ENCODE measurements at regions not wholly inside any gene's neighbourhood (a gene's known extent, or its start where the extent isn't known, plus 50 kb on each side); places are given as distances from the start of the nearest gene placed in this dataset.

GRCh38 chr1:78348496-78349284 lies 142.1 kb upstream of the PTGFR start:
- H3K4me3 ChIP-seq (ENCODE audit: insufficient read depth, low read depth, low read length): no peak overlapping the region
- no peaks in the 10 kb centered on the region for H3K36me3 ChIP-seq (ENCODE audit: control insufficient read depth, insufficient read depth, low read length)
- no peaks in the 10 kb centered on the region for H3K9me3 ChIP-seq (ENCODE audit: control insufficient read depth, low read length)
- H3K27me3 ChIP-seq (ENCODE audit: control insufficient read depth, insufficient read depth, low read length, poor library complexity, severe bottlenecking): no peaks in the 10 kb centered on the region
- H3K27ac ChIP-seq (ENCODE audit: insufficient read depth, low read depth, low read length, poor library complexity, severe bottlenecking): no peak overlapping the region
- H3K4me1 ChIP-seq (ENCODE audit: control insufficient read depth, insufficient read depth, low read length): no peaks in the 10 kb centered on the region

- Histone ChIP-seq H3K36me3 (ENCODE audit: control insufficient read depth, insufficient read depth, low read length) (no peaks in the 10 kb centered on the region), H3K4me1 (ENCODE audit: control insufficient read depth, insufficient read depth, low read length) (no peaks in the 10 kb centered on the region)
- 97 to 100% methylated on average over 2 of the region's 2 CpGs for WGBS, 2 experiments
Measured at GRCh38 chr1:78351551-78352216, 139.1 kb upstream of the PTGFR start.

GRCh38 chr1:78355656-78356055 lies 135.1 kb upstream of the PTGFR start:
- H3K27ac ChIP-seq (ENCODE audit: insufficient read depth, low read depth, low read length, poor library complexity, severe bottlenecking): no peak overlapping the region
- H3K4me1 ChIP-seq (ENCODE audit: control insufficient read depth, insufficient read depth, low read length): no peaks in the 10 kb centered on the region
- no peak overlapping the region for H3K4me3 ChIP-seq (ENCODE audit: insufficient read depth, low read depth, low read length)
- H3K27me3 ChIP-seq (ENCODE audit: control insufficient read depth, insufficient read depth, low read length, poor library complexity, severe bottlenecking): no peaks in the 10 kb centered on the region
- whole genome bisulfite sequencing, 2 experiments: 86% methylated on average over 1 of the region's 1 CpG; no CpG with 5 or more reads in 1 of the 2 experiments
- H3K9me3 ChIP-seq (ENCODE audit: control insufficient read depth, low read length): no peaks in the 10 kb centered on the region
- H3K36me3 ChIP-seq (ENCODE audit: control insufficient read depth, insufficient read depth, low read length): no peaks in the 10 kb centered on the region

More at GRCh38 chr1:78351551-78352216, 139.1 kb upstream of the PTGFR start:
- H3K9me3 ChIP-seq (ENCODE audit: control insufficient read depth, low read length): no peaks in the 10 kb centered on the region
- no peak overlapping the region for H3K4me3 ChIP-seq (ENCODE audit: insufficient read depth, low read depth, low read length)
- H3K27ac ChIP-seq (ENCODE audit: insufficient read depth, low read depth, low read length, poor library complexity, severe bottlenecking): no peak overlapping the region
- no peaks in the 10 kb centered on the region for H3K27me3 ChIP-seq (ENCODE audit: control insufficient read depth, insufficient read depth, low read length, poor library complexity, severe bottlenecking)

- Histone ChIP-seq H3K36me3 (ENCODE audit: control insufficient read depth, insufficient read depth, low read length) (no peaks in the 10 kb centered on the region), H3K27ac (ENCODE audit: insufficient read depth, low read depth, low read length, poor library complexity, severe bottlenecking) (no peak overlapping the region)
- 90 to 92% methylated on average over 3 of the region's 3 CpGs for WGBS, 2 experiments
Measured at GRCh38 chr1:78358165-78358564, 132.6 kb upstream of the PTGFR start.

GRCh38 chr1:78359666-78360065 lies 131.1 kb upstream of the PTGFR start:
- no peaks in the 10 kb centered on the region for H3K9me3 ChIP-seq (ENCODE audit: control insufficient read depth, low read length)
- no peaks in the 10 kb centered on the region for H3K4me1 ChIP-seq (ENCODE audit: control insufficient read depth, insufficient read depth, low read length)
- no peaks in the 10 kb centered on the region for H3K27me3 ChIP-seq (ENCODE audit: control insufficient read depth, insufficient read depth, low read length, poor library complexity, severe bottlenecking)
- H3K27ac ChIP-seq (ENCODE audit: insufficient read depth, low read depth, low read length, poor library complexity, severe bottlenecking): no peak overlapping the region
- no peaks in the 10 kb centered on the region for H3K36me3 ChIP-seq (ENCODE audit: control insufficient read depth, insufficient read depth, low read length)
- H3K4me3 ChIP-seq (ENCODE audit: insufficient read depth, low read depth, low read length): no peak overlapping the region

More at GRCh38 chr1:78358165-78358564, 132.6 kb upstream of the PTGFR start:
- no peaks in the 10 kb centered on the region for H3K4me1 ChIP-seq (ENCODE audit: control insufficient read depth, insufficient read depth, low read length)
- H3K4me3 ChIP-seq (ENCODE audit: insufficient read depth, low read depth, low read length): no peak overlapping the region
- H3K27me3 ChIP-seq (ENCODE audit: control insufficient read depth, insufficient read depth, low read length, poor library complexity, severe bottlenecking): no peaks in the 10 kb centered on the region
- H3K9me3 ChIP-seq (ENCODE audit: control insufficient read depth, low read length): no peaks in the 10 kb centered on the region

GRCh38 chr1:78360584-78360983 lies 130.2 kb upstream of the PTGFR start:
- H3K4me1 ChIP-seq (ENCODE audit: control insufficient read depth, insufficient read depth, low read length): no peaks in the 10 kb centered on the region
- no peaks in the 10 kb centered on the region for H3K9me3 ChIP-seq (ENCODE audit: control insufficient read depth, low read length)
- H3K27ac ChIP-seq (ENCODE audit: insufficient read depth, low read depth, low read length, poor library complexity, severe bottlenecking): no peak overlapping the region
- H3K36me3 ChIP-seq (ENCODE audit: control insufficient read depth, insufficient read depth, low read length): no peaks in the 10 kb centered on the region
- no peak overlapping the region for H3K4me3 ChIP-seq (ENCODE audit: insufficient read depth, low read depth, low read length)
- H3K27me3 ChIP-seq (ENCODE audit: control insufficient read depth, insufficient read depth, low read length, poor library complexity, severe bottlenecking): no peaks in the 10 kb centered on the region

- H3K36me3 ChIP-seq (ENCODE audit: control insufficient read depth, insufficient read depth, low read length): no peaks in the 10 kb centered on the region
- no peaks in the 10 kb centered on the region for H3K4me1 ChIP-seq (ENCODE audit: control insufficient read depth, insufficient read depth, low read length)
- no peaks in the 10 kb centered on the region for H3K27me3 ChIP-seq (ENCODE audit: control insufficient read depth, insufficient read depth, low read length, poor library complexity, severe bottlenecking)
- WGBS, 2 experiments: 0 to 47% methylated on average over 1 of the region's 1 CpG
- H3K4me3 ChIP-seq (ENCODE audit: insufficient read depth, low read depth, low read length): no peak overlapping the region
- H3K9me3 ChIP-seq (ENCODE audit: control insufficient read depth, low read length): no peaks in the 10 kb centered on the region
- no peak overlapping the region for H3K27ac ChIP-seq (ENCODE audit: insufficient read depth, low read depth, low read length, poor library complexity, severe bottlenecking)
Measured at GRCh38 chr1:78367700-78368099, 123.1 kb upstream of the PTGFR start.

GRCh38 chr1:78369546-78369945 lies 121.2 kb upstream of the PTGFR start:
- Histone ChIP-seq H3K4me3 (ENCODE audit: insufficient read depth, low read depth, low read length) (no peak overlapping the region), H3K4me1 (ENCODE audit: control insufficient read depth, insufficient read depth, low read length) (no peaks in the 10 kb centered on the region), H3K9me3 (ENCODE audit: control insufficient read depth, low read length) (no peaks in the 10 kb centered on the region), H3K36me3 (ENCODE audit: control insufficient read depth, insufficient read depth, low read length) (no peaks in the 10 kb centered on the region), H3K27ac (ENCODE audit: insufficient read depth, low read depth, low read length, poor library complexity, severe bottlenecking) (no peak overlapping the region), H3K27me3 (ENCODE audit: control insufficient read depth, insufficient read depth, low read length, poor library complexity, severe bottlenecking) (no peaks in the 10 kb centered on the region)
- WGBS, 2 experiments: no CpG with 5 or more reads among the region's 1 CpG

- no peaks in the 10 kb centered on the region for H3K36me3 ChIP-seq (ENCODE audit: control insufficient read depth, insufficient read depth, low read length)
- H3K27me3 ChIP-seq (ENCODE audit: control insufficient read depth, insufficient read depth, low read length, poor library complexity, severe bottlenecking): no peaks in the 10 kb centered on the region
- 77 to 79% methylated on average over 2 of the region's 2 CpGs for whole genome bisulfite sequencing, 2 experiments
- no peaks in the 10 kb centered on the region for H3K9me3 ChIP-seq (ENCODE audit: control insufficient read depth, low read length)
- H3K4me1 ChIP-seq (ENCODE audit: control insufficient read depth, insufficient read depth, low read length): no peaks in the 10 kb centered on the region
- no peak overlapping the region for H3K4me3 ChIP-seq (ENCODE audit: insufficient read depth, low read depth, low read length)
- H3K27ac ChIP-seq (ENCODE audit: insufficient read depth, low read depth, low read length, poor library complexity, severe bottlenecking): no peak overlapping the region
Measured at GRCh38 chr1:78370356-78370755, 120.4 kb upstream of the PTGFR start.

- no peak overlapping the region for H3K4me3 ChIP-seq (ENCODE audit: insufficient read depth, low read depth, low read length)
- H3K36me3 ChIP-seq (ENCODE audit: control insufficient read depth, insufficient read depth, low read length): no peaks in the 10 kb centered on the region
- 78 to 100% methylated on average over 1 of the region's 2 CpGs for WGBS, 2 experiments
Measured at GRCh38 chr1:78370779-78371482, 119.8 kb upstream of the PTGFR start.

More at GRCh38 chr1:78370779-78371482, 119.8 kb upstream of the PTGFR start:
- H3K27me3 ChIP-seq (ENCODE audit: control insufficient read depth, insufficient read depth, low read length, poor library complexity, severe bottlenecking): no peaks in the 10 kb centered on the region
- no peaks in the 10 kb centered on the region for H3K9me3 ChIP-seq (ENCODE audit: control insufficient read depth, low read length)
- H3K27ac ChIP-seq (ENCODE audit: insufficient read depth, low read depth, low read length, poor library complexity, severe bottlenecking): no peak overlapping the region
- no peaks in the 10 kb centered on the region for H3K4me1 ChIP-seq (ENCODE audit: control insufficient read depth, insufficient read depth, low read length)

All from ectodermal cell (in vitro differentiated cells).